ENCODE measurements at regions not wholly inside any gene's neighbourhood (a gene's known extent, or its start where the extent isn't known, plus 50 kb on each side); places are given as distances from the start of the nearest gene placed in this dataset.

DNA sequence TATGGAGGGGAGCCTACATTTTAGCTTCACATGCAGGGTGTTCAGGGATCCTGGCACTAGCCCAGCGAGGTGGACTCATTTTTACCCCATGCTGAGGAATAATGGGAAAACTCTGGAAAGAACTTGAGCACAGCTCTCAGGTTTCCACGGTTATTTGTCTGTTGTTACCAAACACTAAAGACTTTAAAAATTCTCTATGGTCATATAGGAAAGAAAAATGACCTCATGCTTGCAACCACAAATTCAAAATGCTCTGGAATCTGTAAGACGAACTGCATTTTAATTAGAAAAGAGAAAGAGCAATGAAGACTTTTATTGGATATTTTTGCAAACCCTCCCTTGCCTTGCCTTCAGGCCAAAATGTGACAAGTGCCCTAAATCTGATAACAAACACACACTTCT, 606.9 kb downstream of the EBF1 start:
- intact Hi-C loops (cut with micrococcal nuclease), result no loop called here
- no peak overlapping the region for H3K4me3 ChIP-seq
- H3K27me3 ChIP-seq (ENCODE audit: low read depth), result no peaks in the 10 kb centered on the region
- no peaks in the 10 kb centered on the region for H3K36me3 ChIP-seq
- DNase-seq, result no peak
- TF ChIP-seq, protein P1, sequence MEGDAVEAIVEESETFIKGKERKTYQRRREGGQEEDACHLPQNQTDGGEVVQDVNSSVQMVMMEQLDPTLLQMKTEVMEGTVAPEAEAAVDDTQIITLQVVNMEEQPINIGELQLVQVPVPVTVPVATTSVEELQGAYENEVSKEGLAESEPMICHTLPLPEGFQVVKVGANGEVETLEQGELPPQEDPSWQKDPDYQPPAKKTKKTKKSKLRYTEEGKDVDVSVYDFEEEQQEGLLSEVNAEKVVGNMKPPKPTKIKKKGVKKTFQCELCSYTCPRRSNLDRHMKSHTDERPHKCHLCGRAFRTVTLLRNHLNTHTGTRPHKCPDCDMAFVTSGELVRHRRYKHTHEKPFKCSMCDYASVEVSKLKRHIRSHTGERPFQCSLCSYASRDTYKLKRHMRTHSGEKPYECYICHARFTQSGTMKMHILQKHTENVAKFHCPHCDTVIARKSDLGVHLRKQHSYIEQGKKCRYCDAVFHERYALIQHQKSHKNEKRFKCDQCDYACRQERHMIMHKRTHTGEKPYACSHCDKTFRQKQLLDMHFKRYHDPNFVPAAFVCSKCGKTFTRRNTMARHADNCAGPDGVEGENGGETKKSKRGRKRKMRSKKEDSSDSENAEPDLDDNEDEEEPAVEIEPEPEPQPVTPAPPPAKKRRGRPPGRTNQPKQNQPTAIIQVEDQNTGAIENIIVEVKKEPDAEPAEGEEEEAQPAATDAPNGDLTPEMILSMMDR (IDR thresholded peaks at IDR 0.05; ENCODE audit: borderline replicate concordance), result no peak
- no peak overlapping the region for H3K27ac ChIP-seq (replicated peaks)
- H3K4me1 ChIP-seq, result peaks cover 4% of the 10 kb centered on the region
- no peaks in the 10 kb centered on the region for H3K9me3 ChIP-seq (replicated peaks)

DNA sequence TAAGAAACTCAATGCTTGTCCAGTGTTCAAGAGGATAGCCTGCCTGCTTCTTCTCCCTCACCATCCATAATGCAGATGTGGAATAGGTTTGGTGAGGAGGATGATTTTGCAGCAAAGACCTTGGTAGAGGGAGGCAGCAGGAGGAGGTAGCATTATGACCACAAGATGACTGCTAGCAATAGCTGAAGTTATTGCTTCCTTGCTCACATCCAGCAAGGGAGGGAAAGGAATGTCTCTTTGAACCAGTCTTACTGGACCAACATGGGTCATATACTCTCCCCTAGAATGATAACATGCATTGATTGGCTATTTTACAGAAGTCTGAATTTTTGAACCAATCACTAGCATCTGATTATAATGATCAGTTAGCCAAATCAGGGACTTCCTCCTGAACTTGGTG, 607.6 kb downstream of the EBF1 start:
- Histone ChIP-seq H3K9me3 (replicated peaks) (no peaks in the 10 kb centered on the region), H3K27ac (replicated peaks) (no peak overlapping the region), H3K4me3 (no peak overlapping the region), H3K4me1 (peaks cover 11% of the 10 kb centered on the region), H3K36me3 (no peaks in the 10 kb centered on the region), H3K27me3 (ENCODE audit: low read depth) (no peaks in the 10 kb centered on the region)
- DNase-seq, result no peak
- TF ChIP-seq, protein P1 (IDR thresholded peaks at IDR 0.05; ENCODE audit: borderline replicate concordance), result no peak
- intact Hi-C loops (cut with micrococcal nuclease), result no loop called here

DNA sequence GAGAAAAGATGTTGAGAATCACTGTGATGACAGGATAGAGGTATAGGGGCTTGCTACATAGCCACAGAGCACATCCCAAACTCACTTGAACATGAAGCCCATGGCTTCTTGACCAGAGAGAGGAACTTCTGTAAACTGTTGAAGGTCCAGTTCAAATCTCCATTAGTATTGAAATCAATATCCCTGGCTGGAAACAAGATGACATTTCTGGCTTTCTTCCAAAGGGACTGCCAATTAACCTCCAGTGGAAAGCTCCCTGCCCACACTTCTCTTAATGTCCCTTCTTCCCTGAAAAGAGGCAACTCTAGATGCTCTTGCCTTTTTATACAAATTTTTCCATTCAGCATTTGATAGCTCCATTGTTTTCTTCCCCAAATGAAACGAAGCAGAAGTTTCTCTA, 612.1 kb downstream of the EBF1 start:
- Histone ChIP-seq H3K4me3 (no peak overlapping the region), H3K4me1 (peaks cover 53% of the 10 kb centered on the region), H3K27ac (replicated peaks) (peak overlapping the region; percentile 84), H3K36me3 (no peaks in the 10 kb centered on the region), H3K27me3 (ENCODE audit: low read depth) (no peaks in the 10 kb centered on the region), H3K9me3 (replicated peaks) (no peaks in the 10 kb centered on the region)
- intact Hi-C loops (cut with micrococcal nuclease), result no loop called here
- TF ChIP-seq, protein P1 (IDR thresholded peaks at IDR 0.05; ENCODE audit: borderline replicate concordance), result no peak
- no peak for DNase-seq

DNA sequence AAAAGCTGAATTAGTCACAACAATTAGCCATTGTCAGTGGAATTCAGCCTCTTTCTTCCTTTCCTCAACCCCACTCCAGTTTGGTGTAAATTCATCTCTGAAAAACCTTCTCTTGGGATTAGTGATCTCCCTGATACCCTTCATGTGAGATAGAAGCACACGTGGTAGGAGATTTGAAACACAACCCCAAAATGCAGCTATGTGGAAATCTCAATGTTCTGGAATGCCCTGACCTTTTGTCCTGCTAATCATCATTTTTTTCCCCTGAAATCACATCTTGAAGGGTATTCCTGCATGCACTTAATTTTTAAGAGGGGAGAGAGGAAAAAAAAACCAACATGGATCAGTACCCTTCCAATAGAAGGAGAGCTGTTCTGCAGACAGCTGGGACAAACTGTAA, 612.6 kb downstream of the EBF1 start:
- intact Hi-C loops (cut with micrococcal nuclease), result no loop called here
- no peak for DNase-seq
- Histone ChIP-seq H3K27ac (replicated peaks) (peak overlapping the region; percentile 84), H3K27me3 (ENCODE audit: low read depth) (no peaks in the 10 kb centered on the region), H3K9me3 (replicated peaks) (no peaks in the 10 kb centered on the region), H3K36me3 (no peaks in the 10 kb centered on the region), H3K4me1 (peaks cover 54% of the 10 kb centered on the region), H3K4me3 (no peak overlapping the region)
- TF ChIP-seq, protein P1 (IDR thresholded peaks at IDR 0.05; ENCODE audit: borderline replicate concordance), result no peak

DNA sequence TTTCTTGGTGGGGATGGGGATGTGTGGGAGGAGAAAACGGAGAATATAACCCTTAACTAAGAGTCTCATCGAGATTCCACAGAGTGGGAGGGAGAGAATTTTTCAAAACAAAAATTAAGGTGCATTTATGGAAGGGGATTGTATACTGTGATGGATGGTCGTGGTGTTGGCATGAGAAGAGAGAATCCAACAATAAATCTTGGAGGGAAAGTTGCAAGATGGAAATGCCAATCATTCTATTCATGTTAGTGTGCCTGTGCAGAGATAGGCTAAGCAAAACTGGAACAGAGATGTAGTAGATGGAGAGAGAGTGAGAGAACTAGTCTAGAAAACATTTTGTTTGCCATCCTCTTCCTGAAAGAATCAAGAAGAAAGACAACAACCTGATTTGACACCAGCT, 613.1 kb downstream of the EBF1 start:
- Histone ChIP-seq H3K27me3 (ENCODE audit: low read depth) (no peaks in the 10 kb centered on the region), H3K4me1 (peaks cover 54% of the 10 kb centered on the region), H3K36me3 (no peaks in the 10 kb centered on the region), H3K27ac (replicated peaks) (peak overlapping the region; percentile 84), H3K9me3 (replicated peaks) (no peaks in the 10 kb centered on the region), H3K4me3 (no peak overlapping the region)
- TF ChIP-seq, protein P1 (IDR thresholded peaks at IDR 0.05; ENCODE audit: borderline replicate concordance), result no peak
- intact Hi-C loops (cut with micrococcal nuclease), result no loop called here
- no peak for DNase-seq

DNA sequence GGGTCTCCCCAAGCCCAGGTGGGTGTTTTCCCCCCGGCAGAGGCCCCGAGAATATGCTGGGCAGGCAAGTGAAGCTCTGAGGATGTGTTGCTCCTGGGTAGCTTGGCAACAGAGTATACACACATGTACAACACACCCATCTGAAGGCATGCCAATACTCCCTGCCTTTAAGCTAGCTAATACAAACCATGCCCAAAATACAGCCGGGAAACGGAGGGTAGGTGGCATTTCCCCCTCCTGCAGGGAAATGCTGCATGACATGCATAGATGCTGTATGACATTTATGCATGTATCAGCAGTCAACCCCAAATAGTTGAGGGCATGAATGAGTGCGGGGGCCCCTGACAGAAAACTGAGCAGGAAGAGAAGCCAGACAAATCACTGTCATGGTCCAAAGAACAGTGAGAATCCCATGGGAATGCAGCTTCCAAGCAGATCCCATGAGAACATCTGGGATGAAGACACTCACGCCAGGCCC, 614.1 kb downstream of the EBF1 start:
- Histone ChIP-seq H3K27ac (replicated peaks) (peak overlapping the region; percentile 84), H3K4me3 (no peak overlapping the region), H3K9me3 (replicated peaks) (no peaks in the 10 kb centered on the region), H3K27me3 (ENCODE audit: low read depth) (no peaks in the 10 kb centered on the region), H3K4me1 (peaks cover 54% of the 10 kb centered on the region), H3K36me3 (no peaks in the 10 kb centered on the region)
- TF ChIP-seq, protein P1 (IDR thresholded peaks at IDR 0.05; ENCODE audit: borderline replicate concordance), result no peak
- peak; percentile 15 for DNase-seq
- intact Hi-C loops (cut with micrococcal nuclease), result no loop called here

Data from left ventricle myocardium inferior (tissue), 1 donor.